ENCODE measurements at regions not wholly inside any gene's neighbourhood (a gene's known extent, or its start where the extent isn't known, plus 50 kb on each side); places are given as distances from the start of the nearest gene placed in this dataset.

- H3K4me3 Mint-ChIP-seq = no peak overlapping the region
- TF ChIP-seq CTCF (IDR thresholded peaks at IDR 0.05) = no peak
- DNase-seq = no peak
- H3K9me3 Mint-ChIP-seq = no peaks in the 10 kb centered on the region
- peaks cover 6% of the 10 kb centered on the region for H3K36me3 Mint-ChIP-seq (ENCODE audit: low read depth)
- H3K27ac Mint-ChIP-seq = no peak overlapping the region
- H3K4me1 Mint-ChIP-seq (ENCODE audit: low read depth) = peaks cover 20% of the 10 kb centered on the region
- no peaks in the 10 kb centered on the region for H3K27me3 Mint-ChIP-seq (ENCODE audit: insufficient read depth)
Observed at GRCh38 chr9:36457836-36458429, 57.9 kb upstream of the RNF38 start.

- Mint-ChIP-seq H3K9me3 (no peaks in the 10 kb centered on the region), H3K4me3 (no peak overlapping the region), H3K4me1 (ENCODE audit: low read depth) (peaks cover 17% of the 10 kb centered on the region), H3K27ac (0 out of 2 replicates have a peak overlapping the region, but pooled peaks have one; percentile 3), H3K36me3 (ENCODE audit: low read depth) (peaks cover 6% of the 10 kb centered on the region), H3K27me3 (ENCODE audit: insufficient read depth) (peaks cover 2% of the 10 kb centered on the region; the same call in 1 of the 2 replicates)
- TF ChIP-seq CTCF (IDR thresholded peaks at IDR 0.05) = no peak
- DNase-seq = no peak
Observed at GRCh38 chr9:36456480-36457065, 56.5 kb upstream of the RNF38 start.

- no peak overlapping the region for H3K4me3 Mint-ChIP-seq
Observed at GRCh38 chr9:36451949-36452348, 51.9 kb upstream of the RNF38 start.

GRCh38 chr9:36450110-36450732 is 50.2 kb upstream of the RNF38 start:
- no peak overlapping the region for H3K27ac Mint-ChIP-seq
- peak; percentile 25 for DNase-seq
- no peak overlapping the region for H3K4me3 Mint-ChIP-seq
- no peaks in the 10 kb centered on the region for H3K36me3 Mint-ChIP-seq (ENCODE audit: low read depth)
- H3K27me3 Mint-ChIP-seq (ENCODE audit: insufficient read depth) = peaks cover 2% of the 10 kb centered on the region
- no peaks in the 10 kb centered on the region for H3K4me1 Mint-ChIP-seq (ENCODE audit: low read depth)
- TF ChIP-seq CTCF (IDR thresholded peaks at IDR 0.05) = peak; percentile 89
- H3K9me3 Mint-ChIP-seq = no peaks in the 10 kb centered on the region

More at GRCh38 chr9:36451949-36452348, 51.9 kb upstream of the RNF38 start:
- no peak for DNase-seq
- Mint-ChIP-seq H3K27me3 (ENCODE audit: insufficient read depth) (peaks cover 2% of the 10 kb centered on the region), H3K27ac (no peak overlapping the region), H3K36me3 (ENCODE audit: low read depth) (no peaks in the 10 kb centered on the region), H3K9me3 (no peaks in the 10 kb centered on the region), H3K4me1 (ENCODE audit: low read depth) (peaks cover 7% of the 10 kb centered on the region)
- no peak for TF ChIP-seq CTCF (IDR thresholded peaks at IDR 0.05)
